PC-3 (cell line): ENCODE measurements at regions not wholly inside any gene's neighbourhood (a gene's known extent, or its start where the extent isn't known, plus 50 kb on each side); places are given as distances from the start of the nearest gene placed in this dataset.

ENCODE experiments used
- EZH2 ChIP-seq: fragments of 300-600 bp; sonication (generic); IDR thresholded peaks from one replicate; pipeline ENCODE4 v1.6.1; 2017; ENCODE audit warnings: antibody characterized with exemption, mild to moderate bottlenecking, low read length; ENCODE audit not compliant: unreplicated experiment
- EZH2phosphoT487 ChIP-seq: fragments of 300-600 bp; sonication (generic); IDR thresholded peaks from 2 replicates; pipeline ENCODE4 v1.6.1; 2018; ENCODE audit warnings: mild to moderate bottlenecking, antibody characterized with exemption, low read length, borderline replicate concordance
- TF ChIP-seq, protein P1 (sequence below): fragments of 300-600 bp; sonication (generic); conservative IDR thresholded peaks from 2 replicates; pipeline ENCODE4 v1.5.1; 2017; ENCODE audit warnings: antibody characterized with exemption, low read depth, mild to moderate bottlenecking, low read length

DNA sequence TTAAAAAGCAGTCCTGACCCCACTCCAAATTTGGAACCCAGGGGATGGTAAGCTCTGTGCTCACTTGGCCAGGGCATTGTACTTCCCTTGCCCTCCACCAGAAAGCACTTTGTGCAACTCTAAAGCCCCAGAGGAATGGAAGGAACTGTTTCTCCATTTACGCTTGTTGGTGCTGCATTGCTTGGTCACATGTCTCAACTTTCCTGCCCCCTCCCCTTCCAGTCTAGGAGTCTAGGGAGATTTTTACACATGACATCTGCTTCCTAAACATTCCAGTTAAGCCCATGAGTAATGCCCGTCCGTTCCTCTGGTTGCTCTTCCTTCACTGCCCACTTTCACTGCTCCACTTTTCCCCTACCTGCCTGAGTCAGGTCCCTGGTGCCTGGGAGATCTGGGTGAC lies 92.6 kb upstream of the MAP1LC3B2 start:
- TF ChIP-seq, protein P1, sequence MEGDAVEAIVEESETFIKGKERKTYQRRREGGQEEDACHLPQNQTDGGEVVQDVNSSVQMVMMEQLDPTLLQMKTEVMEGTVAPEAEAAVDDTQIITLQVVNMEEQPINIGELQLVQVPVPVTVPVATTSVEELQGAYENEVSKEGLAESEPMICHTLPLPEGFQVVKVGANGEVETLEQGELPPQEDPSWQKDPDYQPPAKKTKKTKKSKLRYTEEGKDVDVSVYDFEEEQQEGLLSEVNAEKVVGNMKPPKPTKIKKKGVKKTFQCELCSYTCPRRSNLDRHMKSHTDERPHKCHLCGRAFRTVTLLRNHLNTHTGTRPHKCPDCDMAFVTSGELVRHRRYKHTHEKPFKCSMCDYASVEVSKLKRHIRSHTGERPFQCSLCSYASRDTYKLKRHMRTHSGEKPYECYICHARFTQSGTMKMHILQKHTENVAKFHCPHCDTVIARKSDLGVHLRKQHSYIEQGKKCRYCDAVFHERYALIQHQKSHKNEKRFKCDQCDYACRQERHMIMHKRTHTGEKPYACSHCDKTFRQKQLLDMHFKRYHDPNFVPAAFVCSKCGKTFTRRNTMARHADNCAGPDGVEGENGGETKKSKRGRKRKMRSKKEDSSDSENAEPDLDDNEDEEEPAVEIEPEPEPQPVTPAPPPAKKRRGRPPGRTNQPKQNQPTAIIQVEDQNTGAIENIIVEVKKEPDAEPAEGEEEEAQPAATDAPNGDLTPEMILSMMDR: no peak
- no peak for TF ChIP-seq EZH2
- no peak for TF ChIP-seq EZH2phosphoT487
